Liver (tissue), 3 donors: ENCODE measurements at regions not wholly inside any gene's neighbourhood (a gene's known extent, or its start where the extent isn't known, plus 50 kb on each side); places are given as distances from the start of the nearest gene placed in this dataset.
A peak's percentile ranks its signal among the peaks of the same experiment; 100 is the strongest.

ENCODE experiments used
- EGR1 ChIP-seq, 2 donors: IDR thresholded peaks; 2 replicates each; pipeline ENCODE4 v1.6.1; 2016 to 2018; ENCODE audit warnings: antibody characterized with exemption in 2 of 2, low read depth in 2 of 2
- FOXA1 ChIP-seq: IDR thresholded peaks from 2 replicates; pipeline ENCODE4 v1.6.1; 2016; ENCODE audit warnings: antibody characterized with exemption
- HNF4G ChIP-seq: IDR thresholded peaks from 2 replicates; pipeline ENCODE4 v1.6.1; 2016; ENCODE audit warnings: antibody characterized with exemption
- NR2F2 ChIP-seq: IDR thresholded peaks from 2 replicates; pipeline ENCODE4 v1.6.1; 2016; ENCODE audit warnings: antibody characterized with exemption
- RAD21 ChIP-seq, 2 donors: IDR thresholded peaks; 2 replicates each; pipeline ENCODE4 v1.6.1; 2016; ENCODE audit warnings: antibody characterized with exemption in 2 of 2, mild to moderate bottlenecking in 2 of 2
- SP1 ChIP-seq: IDR thresholded peaks from 2 replicates; pipeline ENCODE4 v1.6.1; 2018; ENCODE audit warnings: antibody characterized with exemption, mild to moderate bottlenecking
- TAF1 ChIP-seq: conservative IDR thresholded peaks from 2 replicates; pipeline ENCODE4 v1.6.1; 2016; ENCODE audit warnings: antibody characterized with exemption, mild to moderate bottlenecking
- YY1 ChIP-seq: IDR thresholded peaks from 2 replicates; pipeline ENCODE4 v1.6.1; 2016; ENCODE audit warnings: antibody characterized with exemption, mild to moderate bottlenecking
- TF ChIP-seq, protein P1 (sequence below): IDR thresholded peaks from 2 replicates; pipeline ENCODE4 v1.6.1; 2016; ENCODE audit warnings: antibody characterized with exemption
- TF ChIP-seq, protein P2 (sequence below): fragments of 150-350 bp; IDR thresholded peaks from 2 replicates; pipeline ENCODE4 v1.5.1; 2017; ENCODE audit warnings: improper control_type of control experiment, low read depth, low read length; ENCODE audit not compliant: missing input control
- TF ChIP-seq, protein P3 (sequence below): IDR thresholded peaks from 2 replicates; pipeline ENCODE4 v1.6.1; 2016; ENCODE audit warnings: antibody characterized with exemption
- TF ChIP-seq, protein P4 (sequence below): IDR thresholded peaks from 2 replicates; pipeline ENCODE4 v1.6.1; 2016; ENCODE audit warnings: antibody characterized with exemption, mild to moderate bottlenecking
- TF ChIP-seq, protein P5 (sequence below): IDR thresholded peaks from 2 replicates; pipeline ENCODE4 v1.6.1; 2016; ENCODE audit warnings: antibody characterized with exemption
- donor health status: healthy.
- donor health status: healthy.

DNA sequence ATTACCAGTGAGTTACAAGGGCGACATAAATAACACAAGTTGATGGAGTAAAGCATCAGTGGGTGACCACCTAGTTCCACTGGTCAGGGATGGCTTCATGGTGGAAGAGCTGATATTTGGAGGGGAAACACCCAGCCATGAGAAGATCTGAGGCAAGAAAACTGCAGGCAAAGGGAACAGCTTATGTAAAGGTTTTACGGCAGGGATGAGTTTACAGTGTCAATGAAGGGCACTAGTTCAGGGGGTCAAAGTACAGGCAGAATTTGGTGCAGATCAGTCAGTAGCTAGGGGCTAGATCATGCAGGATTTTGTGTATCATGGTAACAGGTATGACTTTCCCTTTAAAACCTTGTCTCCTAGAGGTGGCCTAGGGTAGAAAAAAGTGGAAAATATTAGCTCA, 339.6 kb downstream of the PMP22 start:
- TF ChIP-seq TAF1 (no peak), RAD21 (IDR thresholded peaks at IDR 0.05) (no peak), EGR1 (IDR thresholded peaks at IDR 0.05; ENCODE audit: low read depth in 2 of 2) (no peak), SP1 (peak; percentile 40), HNF4G (no peak), FOXA1 (peak; percentile 20), NR2F2 (no peak), YY1 (peak; percentile 15)
- TF ChIP-seq, protein P1, sequence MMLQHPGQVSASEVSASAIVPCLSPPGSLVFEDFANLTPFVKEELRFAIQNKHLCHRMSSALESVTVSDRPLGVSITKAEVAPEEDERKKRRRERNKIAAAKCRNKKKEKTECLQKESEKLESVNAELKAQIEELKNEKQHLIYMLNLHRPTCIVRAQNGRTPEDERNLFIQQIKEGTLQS = no peak
- TF ChIP-seq, protein P2, sequence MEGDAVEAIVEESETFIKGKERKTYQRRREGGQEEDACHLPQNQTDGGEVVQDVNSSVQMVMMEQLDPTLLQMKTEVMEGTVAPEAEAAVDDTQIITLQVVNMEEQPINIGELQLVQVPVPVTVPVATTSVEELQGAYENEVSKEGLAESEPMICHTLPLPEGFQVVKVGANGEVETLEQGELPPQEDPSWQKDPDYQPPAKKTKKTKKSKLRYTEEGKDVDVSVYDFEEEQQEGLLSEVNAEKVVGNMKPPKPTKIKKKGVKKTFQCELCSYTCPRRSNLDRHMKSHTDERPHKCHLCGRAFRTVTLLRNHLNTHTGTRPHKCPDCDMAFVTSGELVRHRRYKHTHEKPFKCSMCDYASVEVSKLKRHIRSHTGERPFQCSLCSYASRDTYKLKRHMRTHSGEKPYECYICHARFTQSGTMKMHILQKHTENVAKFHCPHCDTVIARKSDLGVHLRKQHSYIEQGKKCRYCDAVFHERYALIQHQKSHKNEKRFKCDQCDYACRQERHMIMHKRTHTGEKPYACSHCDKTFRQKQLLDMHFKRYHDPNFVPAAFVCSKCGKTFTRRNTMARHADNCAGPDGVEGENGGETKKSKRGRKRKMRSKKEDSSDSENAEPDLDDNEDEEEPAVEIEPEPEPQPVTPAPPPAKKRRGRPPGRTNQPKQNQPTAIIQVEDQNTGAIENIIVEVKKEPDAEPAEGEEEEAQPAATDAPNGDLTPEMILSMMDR = no peak
- TF ChIP-seq, protein P3, sequence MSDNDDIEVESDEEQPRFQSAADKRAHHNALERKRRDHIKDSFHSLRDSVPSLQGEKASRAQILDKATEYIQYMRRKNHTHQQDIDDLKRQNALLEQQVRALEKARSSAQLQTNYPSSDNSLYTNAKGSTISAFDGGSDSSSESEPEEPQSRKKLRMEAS = no peak
- TF ChIP-seq, protein P4, sequence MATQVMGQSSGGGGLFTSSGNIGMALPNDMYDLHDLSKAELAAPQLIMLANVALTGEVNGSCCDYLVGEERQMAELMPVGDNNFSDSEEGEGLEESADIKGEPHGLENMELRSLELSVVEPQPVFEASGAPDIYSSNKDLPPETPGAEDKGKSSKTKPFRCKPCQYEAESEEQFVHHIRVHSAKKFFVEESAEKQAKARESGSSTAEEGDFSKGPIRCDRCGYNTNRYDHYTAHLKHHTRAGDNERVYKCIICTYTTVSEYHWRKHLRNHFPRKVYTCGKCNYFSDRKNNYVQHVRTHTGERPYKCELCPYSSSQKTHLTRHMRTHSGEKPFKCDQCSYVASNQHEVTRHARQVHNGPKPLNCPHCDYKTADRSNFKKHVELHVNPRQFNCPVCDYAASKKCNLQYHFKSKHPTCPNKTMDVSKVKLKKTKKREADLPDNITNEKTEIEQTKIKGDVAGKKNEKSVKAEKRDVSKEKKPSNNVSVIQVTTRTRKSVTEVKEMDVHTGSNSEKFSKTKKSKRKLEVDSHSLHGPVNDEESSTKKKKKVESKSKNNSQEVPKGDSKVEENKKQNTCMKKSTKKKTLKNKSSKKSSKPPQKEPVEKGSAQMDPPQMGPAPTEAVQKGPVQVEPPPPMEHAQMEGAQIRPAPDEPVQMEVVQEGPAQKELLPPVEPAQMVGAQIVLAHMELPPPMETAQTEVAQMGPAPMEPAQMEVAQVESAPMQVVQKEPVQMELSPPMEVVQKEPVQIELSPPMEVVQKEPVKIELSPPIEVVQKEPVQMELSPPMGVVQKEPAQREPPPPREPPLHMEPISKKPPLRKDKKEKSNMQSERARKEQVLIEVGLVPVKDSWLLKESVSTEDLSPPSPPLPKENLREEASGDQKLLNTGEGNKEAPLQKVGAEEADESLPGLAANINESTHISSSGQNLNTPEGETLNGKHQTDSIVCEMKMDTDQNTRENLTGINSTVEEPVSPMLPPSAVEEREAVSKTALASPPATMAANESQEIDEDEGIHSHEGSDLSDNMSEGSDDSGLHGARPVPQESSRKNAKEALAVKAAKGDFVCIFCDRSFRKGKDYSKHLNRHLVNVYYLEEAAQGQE = no peak
- TF ChIP-seq, protein P5, sequence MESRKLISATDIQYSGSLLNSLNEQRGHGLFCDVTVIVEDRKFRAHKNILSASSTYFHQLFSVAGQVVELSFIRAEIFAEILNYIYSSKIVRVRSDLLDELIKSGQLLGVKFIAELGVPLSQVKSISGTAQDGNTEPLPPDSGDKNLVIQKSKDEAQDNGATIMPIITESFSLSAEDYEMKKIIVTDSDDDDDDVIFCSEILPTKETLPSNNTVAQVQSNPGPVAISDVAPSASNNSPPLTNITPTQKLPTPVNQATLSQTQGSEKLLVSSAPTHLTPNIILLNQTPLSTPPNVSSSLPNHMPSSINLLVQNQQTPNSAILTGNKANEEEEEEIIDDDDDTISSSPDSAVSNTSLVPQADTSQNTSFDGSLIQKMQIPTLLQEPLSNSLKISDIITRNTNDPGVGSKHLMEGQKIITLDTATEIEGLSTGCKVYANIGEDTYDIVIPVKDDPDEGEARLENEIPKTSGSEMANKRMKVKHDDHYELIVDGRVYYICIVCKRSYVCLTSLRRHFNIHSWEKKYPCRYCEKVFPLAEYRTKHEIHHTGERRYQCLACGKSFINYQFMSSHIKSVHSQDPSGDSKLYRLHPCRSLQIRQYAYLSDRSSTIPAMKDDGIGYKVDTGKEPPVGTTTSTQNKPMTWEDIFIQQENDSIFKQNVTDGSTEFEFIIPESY = no peak
